ENCODE measurements at regions not wholly inside any gene's neighbourhood (a gene's known extent, or its start where the extent isn't known, plus 50 kb on each side); places are given as distances from the start of the nearest gene placed in this dataset.

- TF ChIP-seq CTCF (conservative IDR thresholded peaks at IDR 0.05): no peak
Measured at GRCh38 chr11:26792941-26793340, 71.1 kb upstream of the SLC5A12 start.

More at GRCh38 chr11:26792941-26793340, 71.1 kb upstream of the SLC5A12 start:
- Mint-ChIP-seq H3K4me3 (no peak overlapping the region), H3K36me3 (ENCODE audit: insufficient read depth in 1 of 3, low read depth in 3 of 3) (no peaks in the 10 kb centered on the region), H3K27me3 (ENCODE audit: low read depth) (no peaks in the 10 kb centered on the region), H3K27ac (no peak overlapping the region), H3K4me1 (no peaks in the 10 kb centered on the region), H3K9me3 (no peaks in the 10 kb centered on the region)
- Histone ChIP-seq H4K91ac (ENCODE audit: insufficient read length, low read depth, low read length) (no peak overlapping the region), H3K9ac (ENCODE audit: extremely low read depth, insufficient read length, low read length) (no peak overlapping the region), H3K4me2 (ENCODE audit: insufficient read depth, insufficient read length, low read length) (no peak overlapping the region), H3K4ac (ENCODE audit: low read depth, low read length) (no peak overlapping the region), H3K27me3 (ENCODE audit: insufficient read depth, low read length) (no peaks in the 10 kb centered on the region), H2BK120ac (ENCODE audit: low read depth, low read length, poor library complexity, severe bottlenecking) (no peak overlapping the region), H3T11ph (ENCODE audit: low read length) (no peak overlapping the region), H4K8ac (replicated peaks; ENCODE audit: insufficient read length, low read depth, low read length) (no peak overlapping the region), H3K56ac (ENCODE audit: insufficient read length, low read depth, low read length) (no peak overlapping the region), H4K20me1 (ENCODE audit: control insufficient read depth, insufficient read depth, insufficient read length) (no peaks in the 10 kb centered on the region), H4K5ac (ENCODE audit: insufficient read length, low read depth, low read length) (no peak overlapping the region), H2AFZ (ENCODE audit: low read length) (no peak overlapping the region), H2AK5ac (ENCODE audit: insufficient read length, low read length) (no peak overlapping the region), H2BK5ac (ENCODE audit: insufficient read length, low read length) (no peak overlapping the region), H3K27ac (ENCODE audit: insufficient read length, low read depth, low read length) (no peak overlapping the region), H3K14ac (ENCODE audit: insufficient read depth, low read length) (no peak overlapping the region), H3K23me2 (ENCODE audit: insufficient read length, low read depth, low read length, poor library complexity, severe bottlenecking) (no peaks in the 10 kb centered on the region), H3K9me3 (ENCODE audit: control insufficient read depth, low read depth, low read length) (no peaks in the 10 kb centered on the region), H3K4me1 (ENCODE audit: insufficient read depth, low read length) (no peaks in the 10 kb centered on the region), H2BK20ac (ENCODE audit: low read depth, low read length, poor library complexity, severe bottlenecking) (no peak overlapping the region), H3K18ac (ENCODE audit: insufficient read length, low read depth, low read length) (no peak overlapping the region), H2BK15ac (ENCODE audit: low read depth, low read length) (no peak overlapping the region), H3K79me2 (ENCODE audit: insufficient read depth, low read length) (no peaks in the 10 kb centered on the region), H2BK12ac (ENCODE audit: insufficient read length, low read depth, low read length) (no peak overlapping the region), H3K23ac (ENCODE audit: insufficient read length, low read depth, low read length) (no peak overlapping the region), H3K79me1 (ENCODE audit: insufficient read depth, low read depth, low read length, poor library complexity, severe bottlenecking) (no peaks in the 10 kb centered on the region)
- DNase-seq: no peak
